Eye (tissue), 1 donor: ENCODE measurements at regions not wholly inside any gene's neighbourhood (a gene's known extent, or its start where the extent isn't known, plus 50 kb on each side); places are given as distances from the start of the nearest gene placed in this dataset.

Experiments used
- DNase-seq: peaks from one replicate; pipeline ENCODE4 v3.0.0-alpha.2; 2015

DNA sequence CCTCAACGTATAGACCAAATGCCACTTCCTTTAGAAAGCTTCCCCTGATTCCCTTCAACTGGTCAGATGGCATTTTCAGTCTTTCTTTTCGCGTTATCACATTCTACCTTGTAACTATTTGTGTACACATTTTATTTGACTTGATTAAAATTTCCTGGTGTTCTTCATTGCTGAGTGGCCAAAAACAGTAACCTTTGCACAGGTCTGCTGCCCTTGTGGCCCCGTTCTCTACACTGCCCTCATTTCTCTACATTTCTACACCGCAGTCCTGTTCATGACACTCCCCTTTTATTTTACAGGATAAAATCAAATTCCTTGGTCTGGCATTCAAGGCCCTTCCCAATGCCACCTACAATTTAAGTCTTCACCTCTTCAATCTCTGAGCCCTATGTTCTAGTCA, 334.2 kb upstream of the SLC30A5 start:
- DNase-seq: no peak

DNA sequence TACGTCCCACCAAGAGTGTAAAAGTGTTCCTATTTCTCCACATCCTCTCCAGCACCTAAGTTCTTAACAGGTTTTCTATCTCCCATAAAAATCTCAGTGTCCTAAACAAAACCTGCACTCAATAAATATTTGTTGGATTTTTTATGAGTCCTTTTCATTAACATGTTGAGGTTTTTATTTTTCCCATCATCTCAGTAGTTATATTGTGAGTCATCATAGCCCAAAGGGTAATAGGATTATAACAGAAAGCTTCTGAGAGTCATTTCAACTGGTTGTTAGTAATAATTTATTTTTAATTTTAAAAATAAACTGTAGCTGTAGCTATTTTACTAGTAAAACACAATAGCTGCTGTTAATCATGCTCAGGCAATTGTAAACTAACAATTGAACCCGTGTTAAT, 331.6 kb upstream of the SLC30A5 start:
- DNase-seq: no peak

DNA sequence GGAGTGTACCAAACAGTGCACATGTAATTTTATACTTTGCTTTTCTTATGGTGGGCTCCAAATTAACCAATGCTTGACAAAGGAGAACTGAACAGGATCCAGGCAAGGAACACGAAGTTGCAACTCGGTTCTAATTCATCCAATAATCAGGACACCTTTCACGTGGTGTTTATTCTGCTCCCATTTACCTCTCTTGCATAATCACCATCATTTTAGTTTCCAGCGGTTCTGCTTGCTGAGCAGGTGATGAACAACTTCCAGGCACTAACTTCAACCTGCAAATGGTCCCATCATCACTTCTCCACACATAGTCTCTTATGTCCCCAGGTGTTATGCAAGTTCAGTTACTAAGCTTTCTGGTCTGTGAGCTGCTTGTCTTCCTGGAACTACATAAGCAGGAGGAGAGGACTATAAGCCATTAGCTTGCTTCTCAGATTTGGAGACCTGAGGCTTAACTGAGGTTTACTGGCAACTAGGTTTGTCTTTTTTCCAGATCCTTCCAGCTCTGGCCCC, 326.8 kb upstream of the SLC30A5 start:
- DNase-seq: no peak

DNA sequence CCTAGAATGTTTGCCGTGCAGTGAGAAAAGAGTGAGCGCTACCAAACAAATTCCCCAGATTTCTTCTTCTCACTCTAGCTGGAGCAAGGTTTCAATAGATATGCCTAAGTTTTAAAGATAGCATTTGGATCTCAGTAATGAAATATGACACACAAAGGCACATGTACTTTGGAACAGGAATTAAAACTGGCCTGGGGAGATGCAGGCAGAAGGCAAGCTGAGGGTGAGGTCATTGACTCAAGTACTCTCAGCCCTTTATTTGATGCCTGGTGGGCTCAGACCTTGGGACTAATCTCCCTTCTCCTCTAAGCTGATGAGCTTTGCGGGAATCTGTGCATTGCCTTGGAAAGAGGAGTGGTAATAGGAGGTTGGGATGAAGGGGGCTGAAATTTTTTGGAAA, 323.3 kb upstream of the SLC30A5 start:
- DNase-seq: peak; percentile 18

DNA sequence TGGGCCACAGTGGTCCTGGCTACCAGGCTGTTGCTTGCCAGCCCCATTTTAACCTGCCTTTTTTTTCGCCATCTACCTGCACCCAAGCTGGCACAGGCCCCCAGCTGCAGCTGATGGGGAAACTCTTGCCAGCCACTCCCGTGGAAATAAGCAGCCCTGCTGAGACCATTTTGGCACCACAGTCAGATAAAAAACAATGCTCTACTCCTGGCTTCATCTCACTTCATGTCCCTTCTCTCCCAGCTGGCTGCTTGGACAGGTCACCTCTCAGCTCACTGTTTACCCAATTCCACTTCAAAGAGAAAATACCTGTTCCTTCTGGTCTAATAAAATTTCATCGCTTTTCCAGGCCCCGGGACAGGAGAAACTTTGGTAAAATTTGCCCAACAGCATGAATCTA, 322.6 kb upstream of the SLC30A5 start:
- no peak for DNase-seq

DNA sequence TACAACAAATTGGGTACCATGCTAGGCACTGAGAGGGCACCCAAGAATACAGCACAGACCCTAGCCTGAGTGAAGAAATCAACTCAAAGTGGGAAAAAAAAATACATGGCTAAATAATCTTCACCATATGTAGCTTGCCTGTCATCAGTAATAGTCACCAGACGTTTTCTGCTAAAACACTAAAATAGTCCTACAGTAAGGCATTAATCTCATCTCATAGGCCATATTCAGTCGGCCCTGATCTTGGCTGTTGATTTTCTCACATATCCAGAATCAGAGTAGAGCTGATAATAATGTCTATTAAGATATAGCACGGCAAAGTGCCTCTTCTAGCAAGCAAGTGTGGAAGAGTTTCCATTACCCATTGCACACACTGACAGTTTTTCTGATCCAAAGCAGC, 322.1 kb upstream of the SLC30A5 start:
- DNase-seq: peak; percentile 19

DNA sequence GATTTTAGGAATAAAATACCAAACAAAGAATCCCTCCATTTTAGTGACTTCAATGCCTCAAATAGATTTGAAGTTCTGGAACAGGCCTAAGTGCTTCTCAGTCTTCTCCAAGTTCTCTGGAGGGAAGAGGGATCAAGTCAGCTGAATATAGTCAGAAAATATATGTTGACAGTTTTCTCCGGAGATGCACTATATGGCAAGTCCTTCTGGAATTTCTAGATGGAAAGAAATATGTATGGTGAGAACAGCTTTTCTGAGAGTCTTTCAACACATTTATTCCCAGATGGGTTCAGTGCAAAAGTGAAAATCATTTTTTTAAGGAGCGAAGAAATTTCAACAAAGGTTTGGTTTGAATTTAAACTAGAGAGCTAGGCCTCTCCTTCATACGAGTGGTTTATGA, 317.4 kb upstream of the SLC30A5 start:
- no peak for DNase-seq

DNA sequence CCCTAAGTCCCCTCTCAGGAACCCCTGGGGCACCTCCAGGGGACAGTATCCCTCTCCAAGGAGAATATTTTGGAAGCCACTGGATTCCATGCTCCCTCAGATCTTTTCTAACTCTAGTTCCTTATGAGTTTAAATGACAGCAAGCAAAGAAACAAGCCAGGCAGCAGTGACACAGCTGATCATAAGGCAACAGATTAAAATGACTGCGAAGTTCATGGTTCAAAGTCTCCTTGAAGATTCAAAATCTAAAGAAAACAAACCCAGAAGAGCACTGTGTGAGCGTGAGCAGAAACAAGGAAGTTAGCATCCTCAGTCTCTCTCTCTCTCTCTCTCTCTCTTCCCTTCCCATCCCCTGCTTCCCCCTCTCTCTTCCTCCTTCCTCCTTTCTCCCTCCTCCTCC, 316.7 kb upstream of the SLC30A5 start:
- no peak for DNase-seq

DNA sequence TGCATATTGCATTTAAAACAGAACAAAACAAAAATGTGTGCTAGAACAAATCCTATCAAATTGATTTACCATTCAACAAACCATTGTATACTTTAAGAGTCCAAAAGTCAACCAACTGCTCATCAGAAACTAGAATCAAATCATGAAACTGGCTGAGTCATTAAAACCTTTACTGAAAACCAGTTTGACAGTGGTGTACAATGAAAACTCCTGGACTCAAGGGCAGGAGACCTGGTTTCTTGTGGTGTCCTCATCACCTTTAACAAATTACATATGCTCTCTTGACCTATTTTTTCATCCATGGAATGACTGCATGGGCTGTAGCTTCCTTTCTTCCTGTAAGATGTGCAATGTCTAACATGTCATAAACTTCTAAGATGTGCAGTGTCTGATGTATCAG, 315.3 kb upstream of the SLC30A5 start:
- DNase-seq: no peak

DNA sequence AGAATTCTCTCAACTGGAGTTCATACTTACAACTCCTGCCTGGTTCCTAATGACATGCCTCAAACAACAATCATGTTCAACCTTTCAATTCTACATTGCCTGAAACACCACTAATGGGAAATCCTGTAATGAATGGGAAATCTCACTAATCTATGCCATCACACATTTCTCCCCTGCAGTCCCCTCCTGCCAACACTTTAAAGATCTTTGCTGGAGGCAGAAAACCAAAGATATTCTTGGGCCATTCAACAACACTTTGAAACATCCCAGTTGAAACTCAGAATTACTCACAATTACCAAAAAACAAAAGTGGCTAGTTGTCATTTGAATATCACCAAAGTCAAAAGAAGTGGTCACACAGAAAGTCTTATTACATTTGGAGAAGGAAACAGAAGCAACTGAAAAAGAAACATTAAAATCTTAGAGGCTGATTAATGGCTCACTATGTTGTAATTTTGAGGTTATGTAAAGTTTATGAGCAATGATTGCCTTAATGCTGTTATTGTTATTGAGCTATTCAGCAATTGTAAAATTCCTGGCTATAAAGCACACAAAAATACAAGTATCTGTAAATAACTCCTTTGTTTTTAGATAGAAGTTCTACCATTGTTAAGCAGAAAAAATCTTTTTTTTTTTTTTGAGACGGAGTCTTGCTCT, 313.4 kb upstream of the SLC30A5 start:
- DNase-seq: no peak

DNA sequence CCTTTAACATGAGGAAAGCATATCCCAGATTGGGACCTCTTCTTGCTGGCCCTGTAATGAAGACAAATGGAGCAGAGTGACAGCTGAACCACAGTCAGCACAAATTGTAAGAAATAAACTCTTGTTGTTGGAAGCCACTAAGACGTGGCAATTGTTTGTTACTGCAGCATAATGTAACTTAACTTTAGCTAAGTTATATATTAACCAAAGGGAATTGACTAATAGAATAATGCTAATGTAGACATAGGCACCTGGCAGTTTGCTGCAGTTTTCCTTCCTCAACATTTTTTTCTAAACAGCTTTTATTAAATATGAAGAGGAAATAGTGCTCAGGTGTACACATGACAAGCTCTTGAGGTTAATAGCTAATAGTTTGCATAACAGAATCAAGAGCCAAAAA, 300.7 kb upstream of the SLC30A5 start:
- no peak for DNase-seq

DNA sequence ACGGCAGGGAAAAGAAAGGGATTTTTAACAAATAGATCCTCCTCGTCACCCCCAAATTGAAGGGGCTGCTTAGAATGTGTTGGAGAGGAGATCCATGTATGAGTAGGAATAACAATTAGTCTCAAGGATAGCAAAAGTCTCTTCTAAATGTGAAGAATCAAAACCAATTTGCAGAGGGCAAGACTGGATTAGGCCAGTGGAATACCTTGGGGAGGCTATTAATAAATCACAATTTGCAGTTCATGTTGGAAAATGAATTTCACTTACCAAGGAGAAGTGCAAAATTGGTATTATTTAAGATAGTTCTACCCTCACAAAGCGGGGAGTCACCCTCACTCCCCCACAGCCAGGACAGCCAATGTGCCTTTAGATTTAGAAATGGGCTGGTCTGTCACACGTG, 299.8 kb upstream of the SLC30A5 start:
- DNase-seq: no peak

DNA sequence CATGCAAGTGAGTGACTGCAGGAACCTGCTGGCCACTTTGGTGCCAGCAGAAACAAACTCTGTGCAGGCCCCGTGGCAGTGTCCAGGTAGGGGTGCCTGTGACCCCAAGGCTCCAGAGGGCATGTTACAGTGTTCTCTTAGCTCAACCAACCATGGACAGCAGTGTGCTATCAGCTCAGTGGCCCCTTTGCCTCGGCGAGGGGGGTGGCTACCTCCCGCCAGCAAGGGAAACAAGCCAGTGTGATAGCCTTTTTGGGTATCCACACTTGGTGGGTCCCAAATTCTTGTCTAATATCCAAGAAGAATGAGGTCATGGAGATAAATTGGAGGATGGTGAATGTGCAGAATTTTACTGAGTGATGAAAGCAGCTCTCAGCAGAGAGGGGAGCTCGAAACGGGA, 298.6 kb upstream of the SLC30A5 start:
- no peak for DNase-seq

DNA sequence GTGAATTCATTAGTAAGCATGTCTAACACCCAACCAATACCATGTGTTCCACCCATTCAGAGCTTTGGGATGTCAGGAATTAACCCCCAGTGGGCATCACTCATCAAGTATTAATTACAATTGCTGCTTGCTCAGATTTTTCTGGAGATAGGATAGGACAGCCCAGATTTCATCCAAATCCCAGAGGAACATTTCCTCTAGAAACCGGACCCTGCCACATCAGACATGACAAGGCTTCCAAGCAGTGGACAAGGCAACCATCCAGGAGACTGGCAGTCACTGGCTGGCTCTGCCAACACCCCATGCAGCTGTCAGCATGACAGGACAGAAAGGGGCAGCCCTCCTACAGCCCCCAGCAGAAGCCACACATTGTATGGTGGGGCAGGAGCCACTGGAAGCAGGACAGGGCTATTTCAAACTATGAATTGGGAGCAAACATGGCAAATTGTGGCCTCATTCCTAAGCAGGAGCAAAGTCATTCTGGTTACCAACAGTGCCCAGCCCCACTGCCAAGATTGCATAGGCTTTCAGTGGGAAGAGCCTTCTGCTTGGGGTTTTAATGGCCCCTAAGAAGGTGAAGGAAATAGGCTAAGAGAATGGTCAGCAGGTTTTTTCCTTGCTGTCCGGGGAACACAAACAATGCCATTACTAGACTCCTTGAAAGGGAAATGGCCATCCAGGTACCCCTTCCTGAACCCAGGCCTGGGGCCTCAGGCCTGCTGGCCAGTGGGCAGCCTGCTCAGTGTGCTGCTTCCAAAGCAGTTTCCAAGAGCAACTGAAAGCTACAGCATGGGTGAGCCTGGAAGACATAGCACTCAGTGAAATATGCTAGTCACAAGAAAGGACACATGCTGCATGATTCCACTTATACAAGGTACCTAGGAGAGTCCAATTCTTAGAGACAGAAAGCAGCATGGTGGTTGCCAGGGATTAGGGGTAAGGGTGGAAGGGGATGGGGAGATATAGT, 294.7 kb upstream of the SLC30A5 start:
- DNase-seq: no peak

DNA sequence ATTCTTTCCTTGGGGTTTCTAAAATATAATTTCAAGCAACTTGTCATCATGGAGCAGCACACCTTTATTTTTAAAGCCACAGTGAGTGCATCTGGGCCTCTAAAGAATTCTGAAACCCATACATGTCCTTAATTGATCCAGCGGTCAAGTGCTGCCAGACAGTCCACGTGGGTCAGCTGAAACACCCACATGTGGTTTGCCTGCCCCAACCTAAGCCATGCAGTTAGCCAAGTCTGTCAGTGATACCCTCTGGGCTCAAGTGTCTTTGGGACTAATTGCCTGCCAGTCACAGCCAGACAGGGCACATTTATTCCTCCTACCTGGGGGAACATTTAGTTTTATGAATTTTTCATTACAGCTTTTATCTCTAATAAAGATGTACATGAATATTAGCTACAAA, 291.4 kb upstream of the SLC30A5 start:
- no peak for DNase-seq

DNA sequence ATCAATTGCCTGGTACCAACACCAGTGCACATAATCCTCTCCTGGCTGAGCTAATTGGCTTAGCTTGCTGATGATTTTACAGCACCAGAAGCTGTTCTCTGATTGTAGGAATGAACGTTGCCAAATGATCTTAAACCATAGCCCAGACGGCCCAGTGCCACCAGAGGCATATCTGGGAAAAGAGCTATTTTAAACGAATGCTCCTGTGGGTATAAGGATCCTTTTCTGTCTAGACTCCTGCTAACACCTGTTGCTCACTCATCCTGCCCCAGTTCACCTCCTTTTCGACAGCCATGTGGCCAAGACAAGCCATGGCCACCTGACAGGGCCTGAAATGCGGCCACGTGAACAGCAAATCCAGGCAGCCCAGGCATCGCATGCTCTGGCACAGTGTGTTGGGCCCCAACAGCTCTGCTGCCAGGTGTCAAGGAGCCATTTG, 289.9 kb upstream of the SLC30A5 start:
- no peak for DNase-seq

DNA sequence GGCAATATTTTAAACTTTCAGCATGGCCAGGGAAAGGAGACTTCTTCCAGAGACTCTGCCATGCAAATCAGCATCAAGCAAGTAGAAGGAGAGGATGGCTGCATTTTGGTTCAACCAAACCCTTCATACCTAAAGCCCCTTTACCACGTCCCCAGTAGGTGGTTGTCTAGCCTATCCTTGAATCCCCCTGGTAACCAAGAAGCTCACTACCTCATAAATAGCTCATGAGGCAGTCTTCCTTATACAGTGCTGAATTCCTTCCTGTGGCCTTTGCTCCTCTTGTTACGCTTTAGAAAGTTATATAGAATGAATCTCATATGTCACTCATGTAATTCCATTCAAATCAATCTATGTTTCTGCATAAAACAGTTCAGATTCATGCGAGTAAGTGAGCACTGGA, 289.5 kb upstream of the SLC30A5 start:
- no peak for DNase-seq

DNA sequence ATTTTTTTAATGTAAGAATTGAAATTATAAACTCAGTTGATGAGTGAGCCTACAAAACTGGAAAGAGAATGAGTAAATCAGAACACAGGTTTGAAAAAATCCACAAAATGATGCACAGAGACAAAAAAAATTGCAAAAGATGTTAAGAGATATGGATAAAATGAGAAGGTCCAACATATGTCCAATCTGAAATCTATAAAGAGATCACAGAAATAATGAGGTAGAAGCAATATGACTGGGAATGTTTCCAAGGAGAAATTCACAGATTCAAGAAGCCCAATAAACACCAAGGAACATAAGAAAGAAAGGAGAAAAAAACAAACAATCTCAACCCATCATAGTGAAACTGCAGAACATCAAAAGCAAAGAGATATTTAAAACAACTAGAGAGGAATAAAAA, 288.4 kb upstream of the SLC30A5 start:
- DNase-seq: peak; percentile 9

DNA sequence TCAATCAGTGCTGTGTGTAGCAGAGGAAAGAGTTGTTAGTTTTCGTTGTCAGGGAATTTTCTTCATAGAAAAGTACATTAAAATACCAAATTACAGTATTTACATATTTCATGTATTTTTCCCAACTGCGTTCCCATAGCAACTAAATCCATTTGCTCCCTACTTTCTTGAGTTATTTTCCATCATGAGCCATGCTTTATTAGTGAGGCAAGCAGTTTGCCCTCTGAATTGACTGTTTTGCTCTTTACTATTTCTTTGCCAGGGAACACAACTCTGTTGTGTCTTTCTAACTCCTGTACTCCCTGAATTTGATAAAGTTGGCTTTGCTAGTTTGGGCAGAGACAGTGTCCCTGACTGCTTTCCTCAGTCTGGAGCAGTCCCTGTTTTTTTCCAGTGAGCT, 276.2 kb upstream of the SLC30A5 start:
- DNase-seq: peak; percentile 29

DNA sequence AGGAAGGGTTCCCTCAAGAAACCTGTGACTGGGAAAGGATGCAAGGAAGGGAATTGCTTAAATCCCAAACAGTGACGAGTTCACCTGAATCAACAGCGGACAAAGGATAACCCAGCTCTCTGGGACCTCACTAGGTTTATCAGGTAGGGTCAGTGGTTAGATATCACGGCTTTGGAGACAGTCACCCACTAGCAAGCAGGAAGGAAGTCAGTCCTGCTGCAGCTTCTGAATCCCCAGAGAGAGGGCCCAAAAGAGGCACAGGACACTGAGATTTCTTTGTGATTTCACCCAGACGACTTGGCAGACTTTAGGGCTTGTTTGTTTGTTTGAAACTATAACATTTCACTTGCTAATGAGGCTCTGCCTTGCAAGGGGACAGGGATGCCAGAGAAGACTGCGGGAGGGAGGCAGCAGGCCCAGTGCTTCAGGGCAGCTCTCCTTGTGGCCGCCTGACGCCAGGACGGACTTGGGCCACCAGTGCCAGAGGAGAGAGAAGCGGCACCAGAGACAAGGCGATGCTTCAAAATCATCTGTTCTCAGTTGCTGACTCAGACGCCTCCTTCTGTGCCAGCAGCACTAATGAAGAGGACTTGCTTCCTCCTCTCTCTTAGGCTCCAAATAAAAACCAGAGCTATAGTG, 275.6 kb upstream of the SLC30A5 start:
- no peak for DNase-seq

DNA sequence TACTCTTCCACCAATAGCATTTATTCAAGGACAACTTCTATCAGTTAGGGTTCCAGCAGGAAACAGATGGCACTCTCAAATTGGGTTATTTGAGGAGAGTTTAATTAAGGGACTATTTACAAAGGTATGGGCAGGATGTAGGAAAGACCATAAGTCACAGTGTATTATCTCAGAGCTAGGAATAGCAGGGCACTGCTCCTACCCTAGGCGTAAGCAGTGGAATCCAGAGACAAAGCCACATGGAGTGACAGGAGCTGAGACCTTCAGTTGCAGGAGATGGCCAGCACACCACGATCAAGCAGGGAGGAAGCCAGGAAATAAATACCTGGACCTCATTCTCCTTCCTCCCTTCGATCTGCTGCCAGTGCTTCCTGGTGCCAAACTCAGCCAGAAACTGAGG, 274.9 kb upstream of the SLC30A5 start:
- DNase-seq: no peak

DNA sequence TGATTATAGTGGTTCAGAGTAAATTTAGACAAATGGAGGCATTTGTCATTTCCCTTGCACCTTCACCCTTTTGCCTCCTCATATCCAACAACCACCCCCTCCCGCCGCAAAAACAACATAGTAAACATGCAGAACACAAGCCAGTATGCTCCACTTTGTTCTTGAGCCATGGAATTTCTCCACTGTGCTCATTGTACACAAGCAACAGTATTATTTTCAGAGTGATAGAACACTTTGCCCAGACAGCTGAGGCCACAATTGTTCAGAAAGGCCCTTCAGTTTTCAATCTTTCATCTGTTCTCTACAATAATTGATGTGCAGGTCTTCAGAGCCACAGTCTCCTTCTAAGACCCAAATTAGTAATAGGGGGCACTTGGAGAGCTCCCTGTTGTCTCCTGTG, 272.8 kb upstream of the SLC30A5 start:
- DNase-seq: no peak

DNA sequence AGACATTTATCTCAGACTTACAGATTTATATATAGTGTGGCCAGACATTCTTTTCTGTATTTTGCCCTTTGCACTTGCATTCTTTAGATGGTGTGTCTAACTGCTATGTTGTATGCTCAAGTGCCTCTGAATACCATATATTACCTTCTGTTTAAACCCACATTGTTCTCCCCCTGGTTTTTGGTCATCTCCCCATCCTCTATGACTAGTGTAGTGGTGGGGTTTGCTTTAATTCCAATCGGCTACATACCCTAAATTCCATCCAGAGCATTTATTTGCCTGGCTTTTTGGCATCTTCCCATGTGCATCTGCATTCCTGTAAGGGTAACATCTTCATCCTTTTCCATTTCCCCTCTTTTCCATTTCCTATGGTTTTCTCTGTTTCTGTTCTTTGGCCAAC, 271.0 kb upstream of the SLC30A5 start:
- no peak for DNase-seq

DNA sequence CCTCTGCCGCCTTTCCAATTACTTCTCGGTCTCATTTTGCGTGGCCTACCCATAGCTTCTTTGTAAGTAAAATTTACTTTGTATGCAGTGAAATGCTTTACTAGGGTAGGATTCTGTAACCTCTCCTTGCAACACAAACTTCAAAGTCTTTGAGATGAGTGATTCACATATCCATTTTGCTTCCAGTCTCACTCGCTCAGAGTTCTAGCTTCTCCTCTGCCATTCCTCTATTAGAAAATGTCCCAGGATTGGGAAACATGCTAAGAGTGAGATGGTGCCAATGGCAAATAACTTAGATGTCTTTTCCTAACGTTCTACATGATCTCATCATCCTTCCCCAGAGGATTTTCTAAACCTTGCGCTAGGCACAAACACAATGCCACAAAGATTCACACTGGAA, 270.5 kb upstream of the SLC30A5 start:
- DNase-seq: no peak
